GM18951 (cell line): ENCODE measurements at regions not wholly inside any gene's neighbourhood (a gene's known extent, or its start where the extent isn't known, plus 50 kb on each side); places are given as distances from the start of the nearest gene placed in this dataset.

Experiments used
- POLR2A ChIP-seq: IDR thresholded peaks from 4 replicates; pipeline ENCODE4 v1.6.1; 2011; ENCODE audit warnings: mild to moderate bottlenecking; ENCODE audit not compliant: insufficient read length, insufficient read depth; ENCODE audit errors: extremely low read depth
- in situ Hi-C: fragments of 300-500 bp; cut with MboI; formaldehyde crosslinking; loops from one replicate; pipeline ENCODE4 v1.12.0; 2022; ENCODE audit warnings: low sequenced_read_pairs, mixed read lengths, inconsistent platforms; ENCODE audit not compliant: unreplicated experiment

- TF ChIP-seq POLR2A = no peak
- in situ Hi-C loops = no loop called here
These were observed 50.2 kb upstream of the RNF38 start for GRCh38 chr9:36450110-36450732.
